Astrocyte (in vitro differentiated cells and primary cell): ENCODE measurements at regions not wholly inside any gene's neighbourhood (a gene's known extent, or its start where the extent isn't known, plus 50 kb on each side); places are given as distances from the start of the nearest gene placed in this dataset.

Experiments used
- CTCF ChIP-seq: IDR thresholded peaks from 2 replicates; pipeline ENCODE4 v1.5.1; 2011; ENCODE audit warnings: low read depth, mild to moderate bottlenecking, inconsistent platforms, low read length, moderate library complexity; ENCODE audit not compliant: insufficient read depth
- EZH2 ChIP-seq: IDR thresholded peaks from 2 replicates; pipeline ENCODE4 v1.6.1; 2012; ENCODE audit warnings: mild to moderate bottlenecking, low read length, inconsistent platforms; ENCODE audit not compliant: insufficient read depth

GRCh38 chr22:49081926-49082325, 745.7 kb downstream of the BRD1 start:
- no peak for TF ChIP-seq CTCF
- no peak for TF ChIP-seq EZH2
